GM19397 (cell line): ENCODE measurements at regions not wholly inside any gene's neighbourhood (a gene's known extent, or its start where the extent isn't known, plus 50 kb on each side); places are given as distances from the start of the nearest gene placed in this dataset.
A peak's percentile ranks its signal among the peaks of the same experiment; 100 is the strongest.
"Not testable (repeated sequence)": the region's sequence is repeated elsewhere in the genome, so short reads cannot be mapped to it uniquely, and the experiment has no call there.

Source experiments
- ATAC-seq: cut with Tn5 transposase; IDR thresholded peaks from one replicate; pipeline ENCODE4 v1.9.1; 2021; ENCODE audit warnings: mild to moderate bottlenecking, moderate library complexity; ENCODE audit not compliant: unreplicated experiment

DNA sequence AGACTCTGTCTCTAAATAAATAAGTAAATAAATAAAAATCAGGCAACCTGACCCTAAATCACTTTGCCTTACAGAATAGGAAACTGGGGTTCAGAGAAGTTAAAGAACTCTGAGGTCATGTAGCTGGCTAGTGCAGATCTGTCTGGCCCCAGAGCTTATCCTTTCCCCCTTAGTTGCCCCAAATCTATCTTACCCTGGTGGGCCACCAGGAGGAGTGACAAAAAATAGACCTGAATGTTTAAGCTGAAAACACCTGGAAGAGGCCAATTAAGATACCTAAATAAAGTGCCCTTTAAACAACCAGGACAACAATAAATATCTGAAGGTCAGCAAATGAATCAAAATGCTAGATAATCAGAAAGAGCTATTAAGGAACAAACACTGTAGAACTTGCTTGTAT, 59.7 kb downstream of the TEX35 start:
- ATAC-seq, result no peak

DNA sequence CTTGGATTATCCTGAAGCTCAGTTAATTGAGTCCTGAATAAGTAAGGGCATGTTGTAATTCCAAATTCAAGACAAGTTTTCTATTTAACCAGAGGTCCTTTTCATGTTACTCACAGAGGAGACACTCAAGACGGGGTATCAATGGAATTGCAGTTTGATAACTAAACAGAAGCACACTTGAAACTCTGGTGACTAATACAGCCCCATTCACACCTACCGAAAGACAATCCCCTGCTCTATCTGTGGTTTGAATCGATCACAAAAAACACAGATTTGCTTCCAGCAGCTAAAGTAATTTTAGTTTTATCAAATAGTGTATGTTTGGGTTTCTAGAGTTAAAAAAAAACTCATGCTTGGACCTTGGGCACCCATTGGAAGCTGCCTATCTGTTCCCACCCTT, 60.4 kb downstream of the TEX35 start:
- no peak for ATAC-seq

DNA sequence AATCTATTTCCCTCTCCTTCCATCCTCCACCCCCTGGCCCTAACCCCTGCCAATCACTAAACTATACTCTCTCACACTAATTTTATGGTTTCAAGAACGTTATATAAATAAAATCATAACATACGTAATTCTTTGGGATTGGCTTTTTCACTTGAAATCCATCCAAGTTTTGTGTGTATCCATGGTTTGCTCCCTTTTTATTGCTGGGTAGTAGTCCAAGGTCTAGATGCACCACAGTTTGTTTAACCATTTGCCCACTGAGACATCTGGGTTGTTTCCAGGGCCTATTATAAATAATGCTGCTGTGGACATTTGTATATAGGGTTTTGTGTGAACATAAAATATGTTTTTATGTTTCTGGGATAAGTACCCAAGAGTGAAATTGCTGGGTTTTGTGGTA, 61.4 kb downstream of the TEX35 start:
- no peak for ATAC-seq

DNA sequence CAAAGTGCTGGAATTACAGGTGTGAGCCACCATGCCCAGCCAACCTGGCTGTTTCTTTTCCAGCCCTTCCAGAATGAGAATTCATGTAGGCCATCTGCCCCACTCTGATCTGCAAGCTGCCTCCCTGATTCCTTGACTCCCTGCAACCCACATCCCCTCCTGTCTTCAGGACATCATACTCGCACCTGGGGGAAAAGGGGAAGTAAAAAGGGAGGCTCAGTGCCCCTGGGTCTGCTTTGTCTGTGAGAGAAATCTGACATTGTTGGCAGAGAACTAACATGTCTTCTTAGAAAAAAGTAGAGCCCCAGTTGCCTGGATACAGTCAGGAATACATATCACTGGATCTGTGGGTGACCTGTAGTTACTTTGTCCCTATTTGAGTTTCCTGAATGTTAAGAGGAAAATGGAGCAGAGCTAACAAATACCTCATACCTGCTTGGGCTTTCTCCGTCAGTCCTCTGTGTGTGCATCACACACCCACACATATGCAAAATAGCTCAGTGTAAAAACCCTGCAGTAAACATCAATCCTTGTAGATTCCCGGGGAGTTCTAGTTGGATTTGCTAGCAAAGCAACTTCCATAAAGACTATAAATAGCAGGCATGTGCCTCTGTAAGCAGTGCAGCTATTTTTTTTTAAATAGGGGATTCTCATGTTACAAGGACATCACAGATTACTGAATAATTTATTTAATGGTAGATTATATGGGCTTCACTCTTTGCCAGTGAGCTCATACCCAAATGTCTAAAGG, 62.9 kb downstream of the TEX35 start:
- ATAC-seq, result no peak

DNA sequence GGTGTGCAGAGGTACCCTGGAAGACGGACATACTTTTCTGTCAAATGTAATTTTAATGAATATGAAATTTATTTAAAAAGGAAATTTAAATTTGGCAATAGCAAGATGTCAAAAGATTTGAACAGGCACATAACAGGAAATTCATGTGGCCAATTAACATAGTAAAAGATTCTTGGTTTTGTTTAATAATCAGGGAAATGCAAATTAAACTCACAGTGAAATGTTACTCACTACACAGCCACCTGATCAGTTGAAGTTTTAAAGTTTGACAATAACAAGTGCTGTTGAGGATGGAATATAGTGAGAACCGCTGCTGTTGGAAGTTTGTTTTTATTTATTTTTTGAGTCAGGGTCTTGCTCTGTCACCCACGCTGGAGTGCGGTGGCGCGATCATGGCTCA, 63.9 kb downstream of the TEX35 start:
- ATAC-seq, result no peak

DNA sequence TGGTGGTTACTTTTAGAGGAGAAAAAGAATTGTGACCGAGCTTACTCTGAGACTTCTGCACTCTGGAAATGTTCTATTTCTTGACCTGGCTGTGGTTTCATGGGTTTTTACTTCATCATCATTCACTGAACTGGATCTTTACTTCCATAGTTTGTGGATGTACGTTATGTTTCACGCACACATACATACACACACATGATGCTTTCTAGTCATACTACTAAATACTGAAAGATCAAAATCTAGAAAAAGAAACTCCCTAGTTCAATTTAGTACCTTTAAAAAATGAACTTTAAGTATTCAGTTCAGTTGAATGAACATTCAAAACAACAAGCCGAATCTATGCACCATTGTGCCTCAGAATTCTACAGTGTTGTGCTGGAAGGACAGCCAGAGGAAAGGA, 65.0 kb downstream of the TEX35 start:
- no peak for ATAC-seq

DNA sequence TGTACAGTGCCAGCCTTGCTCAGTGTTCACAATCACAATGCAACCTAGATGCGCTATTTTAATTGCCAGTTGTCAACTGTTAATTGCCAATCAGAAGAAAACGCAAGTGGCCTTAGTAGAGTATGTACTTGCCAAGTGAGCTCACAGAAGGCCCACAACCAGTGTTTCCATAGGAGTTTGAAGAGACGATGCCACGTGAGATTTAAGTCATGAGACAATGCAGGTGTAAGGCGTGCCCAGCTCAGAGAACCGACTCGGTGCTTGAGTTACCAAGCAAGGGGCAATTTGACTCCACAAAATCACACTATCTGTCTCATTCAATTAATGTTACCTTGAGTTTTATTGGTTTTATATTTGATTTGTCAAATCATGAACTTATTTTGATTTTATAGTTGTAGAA, 65.6 kb downstream of the TEX35 start:
- ATAC-seq, result no peak

DNA sequence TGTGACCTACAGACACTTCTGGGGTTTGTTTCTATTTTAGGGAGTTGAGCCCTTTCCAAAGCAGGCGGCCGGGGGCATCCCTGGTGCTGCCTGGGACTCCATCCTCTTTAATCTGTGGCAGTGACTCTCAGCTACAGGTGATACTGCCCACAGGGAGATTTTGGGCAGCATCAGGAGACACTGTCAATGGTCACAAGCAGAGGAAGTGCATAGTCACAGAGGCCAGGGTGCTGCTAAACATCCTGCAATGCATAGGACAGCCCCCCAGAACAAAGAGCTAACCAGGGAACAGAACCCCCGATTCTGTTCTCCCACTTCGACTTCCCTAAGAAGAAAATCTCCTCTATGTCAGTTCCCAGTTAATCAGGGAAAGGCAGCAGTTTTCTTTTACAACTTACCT, 66.2 kb downstream of the TEX35 start:
- no peak for ATAC-seq

DNA sequence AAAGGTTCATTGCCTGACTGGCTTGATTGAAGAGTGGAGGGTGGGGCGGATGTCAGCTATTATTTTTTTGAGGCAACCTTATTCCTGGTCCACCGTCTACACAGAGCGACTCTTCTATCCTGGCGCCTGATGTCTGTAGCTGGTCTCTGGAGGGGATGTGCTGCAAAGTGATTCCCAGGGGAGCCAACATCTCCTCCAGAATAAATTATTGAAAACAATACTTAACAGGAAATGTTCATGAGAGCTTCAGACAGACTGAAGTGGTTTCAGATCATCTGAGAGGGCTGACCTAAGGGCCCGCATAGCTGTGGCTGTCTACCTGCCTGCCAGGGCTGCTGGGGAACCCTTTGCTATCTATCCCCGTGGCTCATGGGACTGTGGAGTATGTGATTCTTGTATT, 66.7 kb downstream of the TEX35 start:
- ATAC-seq, result peak; percentile 46

DNA sequence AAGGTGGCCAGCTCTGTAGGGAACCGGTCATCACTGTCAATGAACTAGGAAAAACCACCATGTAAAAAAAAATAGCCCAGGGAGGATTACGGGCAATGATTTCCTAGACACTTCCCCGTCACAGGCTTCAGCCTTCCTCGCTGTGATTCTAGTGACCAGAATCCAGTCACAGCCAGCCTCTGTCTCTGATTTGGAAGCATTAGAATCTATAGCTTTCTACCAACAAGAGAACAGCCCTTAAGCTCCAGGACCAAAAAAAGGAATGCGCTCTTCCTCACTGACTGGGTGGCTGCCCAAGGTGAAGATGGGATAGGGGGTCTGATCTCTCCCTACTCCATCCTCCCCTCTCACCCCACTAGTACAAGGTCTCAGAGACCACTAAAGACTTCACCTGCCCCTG, 67.2 kb downstream of the TEX35 start:
- no peak for ATAC-seq

DNA sequence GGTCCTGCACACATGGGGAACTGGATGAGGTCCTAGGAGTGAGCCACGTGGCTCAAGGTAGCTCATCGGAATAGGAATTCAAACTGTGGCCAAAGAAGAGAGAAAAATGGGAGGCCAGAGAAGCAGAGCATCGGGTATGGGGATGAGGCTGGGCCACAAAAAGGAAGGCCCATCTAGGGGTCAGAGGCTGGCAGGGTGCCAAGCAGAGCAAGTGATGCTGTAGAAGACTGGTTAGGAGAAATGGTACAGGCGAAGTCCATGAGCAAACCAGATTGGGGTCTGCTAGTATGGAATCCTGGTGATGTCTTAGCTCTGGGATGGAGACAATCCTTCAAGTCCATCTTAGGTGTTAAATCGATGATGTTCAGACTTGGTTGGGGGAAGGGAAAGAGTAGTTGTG, 68.0 kb downstream of the TEX35 start:
- ATAC-seq, result peak; percentile 1

DNA sequence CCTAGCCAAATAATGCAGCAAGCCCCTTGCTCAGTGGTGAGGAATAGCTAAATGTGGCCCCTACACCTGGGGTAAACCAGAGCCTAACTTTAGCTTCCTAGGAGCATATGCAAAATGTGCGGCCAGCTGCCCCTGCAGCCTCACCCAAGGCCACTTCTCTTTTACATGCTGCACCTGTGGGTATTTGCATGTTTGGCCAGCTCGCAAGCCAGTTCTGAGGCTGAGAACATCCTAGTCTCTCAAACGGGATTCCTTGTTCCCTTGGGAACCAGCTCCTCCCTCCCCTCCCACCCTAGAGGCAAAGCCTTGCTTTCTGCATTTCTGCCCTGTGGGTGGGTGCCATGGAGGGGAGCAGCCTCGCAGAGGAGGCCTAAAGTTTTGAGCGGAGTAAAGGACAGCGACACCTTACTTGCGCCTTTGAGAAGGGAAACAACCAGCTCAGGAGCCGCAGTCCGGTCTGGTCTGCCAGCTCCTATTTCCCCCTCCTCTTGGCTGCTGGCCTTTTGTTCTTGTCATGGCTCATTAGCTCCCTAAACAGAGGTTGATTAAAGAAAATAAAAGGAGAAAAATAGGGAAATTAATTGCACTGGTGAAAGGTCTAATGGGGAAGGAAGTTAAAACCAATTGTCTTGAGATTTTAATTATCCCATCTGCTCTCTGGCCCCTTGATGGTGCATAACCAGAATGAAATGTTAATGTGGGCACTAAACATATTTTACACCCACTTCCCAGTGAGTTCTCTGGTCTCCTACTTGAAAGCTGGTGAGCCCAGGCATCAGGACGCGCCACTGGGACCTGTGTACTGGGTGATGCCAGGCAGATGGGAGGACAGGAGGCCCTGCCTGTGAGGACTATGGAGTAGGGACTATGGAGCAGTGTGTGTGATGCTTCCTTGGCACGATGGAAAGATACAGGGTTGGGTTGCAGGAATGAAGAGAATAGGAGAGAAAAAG, 68.7 kb downstream of the TEX35 start:
- ATAC-seq, result peak; percentile 86

DNA sequence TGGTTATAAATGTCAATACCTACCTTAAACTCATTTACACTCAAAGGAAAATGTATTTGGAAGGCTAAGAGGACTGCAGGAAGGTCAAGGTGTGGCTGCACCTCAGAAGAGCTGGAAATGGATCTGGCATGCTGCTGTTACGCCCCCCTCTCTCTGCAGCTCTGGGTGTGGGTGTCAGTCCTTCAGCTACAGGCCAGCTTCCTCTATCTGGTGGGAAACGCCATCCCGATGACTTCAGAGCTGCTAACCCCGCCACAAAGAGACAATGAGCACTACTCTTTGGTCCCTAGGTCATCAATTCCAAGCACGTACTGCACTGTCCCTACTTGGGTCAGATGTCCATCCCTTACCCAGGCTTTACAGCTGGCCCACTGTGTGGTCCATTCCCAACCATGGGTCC, 74.2 kb downstream of the TEX35 start:
- no peak for ATAC-seq

DNA sequence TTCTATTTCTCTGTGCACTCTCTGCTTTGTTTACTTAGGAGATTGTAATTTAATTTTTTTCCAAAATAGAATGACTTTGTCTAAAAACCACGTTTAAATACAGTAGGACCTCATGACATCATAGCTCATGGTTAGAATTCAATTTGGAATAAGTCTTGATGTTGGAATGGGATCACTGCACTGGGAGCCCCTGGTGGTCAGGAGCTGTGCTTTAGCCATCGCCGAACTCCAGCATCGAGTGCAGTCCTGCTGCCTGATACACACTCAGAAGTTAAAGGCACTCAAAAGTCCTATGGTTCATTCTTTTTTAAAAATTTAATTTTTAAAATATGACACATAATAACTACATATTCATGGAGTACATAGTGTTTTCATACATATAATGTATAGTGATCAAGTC, 75.1 kb downstream of the TEX35 start:
- no peak for ATAC-seq

DNA sequence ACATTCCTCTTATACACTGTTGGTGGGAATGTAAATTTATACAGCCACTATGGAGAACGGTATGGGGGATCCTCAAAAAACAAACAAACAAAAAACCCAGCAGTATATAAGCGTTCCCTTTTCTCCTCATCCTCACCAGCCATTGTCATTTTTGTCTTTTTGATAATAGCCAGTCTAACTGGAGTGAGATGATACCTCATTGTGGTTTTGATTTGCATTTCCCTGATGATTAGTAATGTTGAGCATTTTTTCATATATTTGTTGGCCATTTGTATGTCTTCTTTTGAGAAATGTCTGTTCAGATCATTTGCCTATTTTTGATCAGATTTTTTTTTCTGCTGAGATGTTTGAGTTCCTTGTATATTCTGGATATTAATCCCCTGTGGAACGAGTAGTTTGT, 76.1 kb downstream of the TEX35 start:
- not testable (repeated sequence) for ATAC-seq

DNA sequence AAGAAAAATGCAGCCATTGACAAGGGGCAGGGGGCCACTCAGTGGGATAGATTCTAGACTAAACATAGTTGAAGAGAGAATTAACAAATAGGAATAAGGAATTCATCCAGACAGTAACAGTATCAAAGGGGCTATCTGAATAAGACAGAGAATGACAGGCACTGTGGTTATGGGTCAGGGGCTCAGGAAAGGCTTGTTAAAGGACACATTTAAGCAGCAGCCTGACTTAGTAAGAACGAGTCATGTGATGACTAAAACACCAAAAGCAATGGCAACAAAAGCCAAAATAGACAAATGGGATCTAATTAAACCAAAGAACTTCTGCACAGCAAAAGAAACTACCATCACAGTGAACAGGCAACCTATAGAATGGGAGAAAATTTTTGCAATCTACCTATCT, 78.9 kb downstream of the TEX35 start:
- not testable (repeated sequence) for ATAC-seq

DNA sequence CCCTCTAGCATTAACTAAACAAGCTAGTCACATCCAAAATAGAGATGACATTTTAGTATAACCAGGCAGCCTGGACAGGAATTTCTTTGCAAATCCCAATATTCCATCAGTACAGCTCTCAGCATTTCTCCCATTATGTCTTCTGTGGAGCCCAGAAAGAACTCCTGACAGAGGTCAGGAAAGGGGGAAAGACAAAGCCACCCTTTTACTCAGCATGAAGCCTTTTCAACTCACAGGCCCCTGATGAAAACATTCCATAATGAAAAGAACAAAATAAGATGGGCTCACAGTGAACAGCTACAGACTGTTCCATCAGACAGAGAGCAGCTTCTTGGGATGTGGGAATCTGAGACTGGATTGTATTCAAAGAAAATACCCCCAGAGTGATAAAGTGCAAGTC, 80.6 kb downstream of the TEX35 start:
- no peak for ATAC-seq

DNA sequence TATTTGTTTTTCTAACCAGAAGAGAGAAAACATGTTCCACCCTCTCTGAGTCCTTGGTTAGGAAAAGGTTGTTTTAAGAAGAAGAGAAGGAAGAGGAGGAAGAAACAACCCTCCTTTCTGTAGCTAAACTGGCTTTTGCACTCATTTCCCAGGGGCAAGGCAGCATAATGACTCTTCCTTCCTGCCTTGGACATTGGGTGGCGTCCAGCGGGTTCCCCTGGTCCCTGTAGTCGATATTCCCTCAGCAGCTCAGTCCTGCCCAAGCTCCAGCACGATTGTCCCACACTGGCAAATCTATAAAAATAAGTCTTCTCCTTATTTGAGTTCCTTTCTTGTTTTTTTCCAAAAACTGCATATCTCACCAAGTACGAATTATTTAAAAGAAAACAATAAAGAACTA, 81.2 kb downstream of the TEX35 start:
- no peak for ATAC-seq

DNA sequence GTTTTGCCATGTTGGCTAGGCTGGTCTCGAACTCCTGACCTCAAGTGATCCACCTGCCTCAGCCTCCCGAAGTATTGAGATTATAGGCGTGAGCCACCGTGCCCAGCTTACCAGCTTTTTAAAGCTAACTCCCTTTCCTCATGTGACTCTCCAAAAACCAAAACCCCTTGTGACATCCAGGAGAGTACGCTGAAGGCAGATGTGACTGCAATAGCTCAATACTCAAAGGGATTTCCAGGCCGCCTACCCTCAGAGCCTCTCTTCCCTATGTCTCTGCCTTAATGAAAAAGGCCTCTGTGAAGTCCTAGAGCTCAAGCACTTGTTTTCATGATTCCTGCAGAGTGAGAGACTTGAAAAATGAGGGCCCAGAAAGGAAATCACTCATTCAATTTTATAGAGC, 82.6 kb downstream of the TEX35 start:
- ATAC-seq, result no peak

DNA sequence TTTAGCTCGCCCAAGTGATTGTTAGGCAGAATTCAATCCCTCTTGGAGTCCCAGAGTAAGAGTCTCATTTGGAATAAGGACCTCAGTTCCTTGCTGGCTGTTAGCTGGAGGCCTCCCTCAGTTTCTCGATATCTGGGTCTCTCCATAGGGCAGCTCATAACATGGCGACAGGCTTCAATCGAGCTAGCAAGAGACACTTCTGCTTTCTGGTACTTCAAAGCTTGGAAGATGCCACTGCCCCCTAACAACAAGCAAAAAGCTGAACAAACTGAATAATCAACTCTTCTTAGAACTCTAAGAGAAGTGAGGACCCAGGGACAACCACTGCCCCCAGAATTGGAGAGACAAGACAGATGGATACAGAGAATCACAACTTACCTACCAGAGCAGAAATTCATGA, 86.2 kb downstream of the TEX35 start:
- ATAC-seq, result no peak

DNA sequence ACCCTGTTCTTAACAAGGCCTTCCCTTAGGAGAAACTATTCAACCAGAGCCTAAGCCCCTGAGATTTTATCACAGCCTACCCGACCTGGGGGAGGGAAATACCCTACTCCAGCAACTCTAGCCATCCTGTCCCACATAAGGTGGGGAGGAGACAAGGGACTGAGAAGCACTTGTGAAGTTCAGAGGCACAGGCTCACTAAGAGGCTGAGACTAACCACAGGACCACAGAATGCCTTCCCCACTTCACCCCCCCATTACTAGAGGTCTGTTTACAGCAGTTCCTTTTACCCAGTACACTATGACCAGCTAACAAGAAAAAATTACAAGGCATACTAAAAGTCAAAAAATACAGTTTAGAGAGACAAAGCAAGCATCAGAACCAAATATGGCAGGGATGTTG, 86.8 kb downstream of the TEX35 start:
- ATAC-seq, result peak; percentile 72

DNA sequence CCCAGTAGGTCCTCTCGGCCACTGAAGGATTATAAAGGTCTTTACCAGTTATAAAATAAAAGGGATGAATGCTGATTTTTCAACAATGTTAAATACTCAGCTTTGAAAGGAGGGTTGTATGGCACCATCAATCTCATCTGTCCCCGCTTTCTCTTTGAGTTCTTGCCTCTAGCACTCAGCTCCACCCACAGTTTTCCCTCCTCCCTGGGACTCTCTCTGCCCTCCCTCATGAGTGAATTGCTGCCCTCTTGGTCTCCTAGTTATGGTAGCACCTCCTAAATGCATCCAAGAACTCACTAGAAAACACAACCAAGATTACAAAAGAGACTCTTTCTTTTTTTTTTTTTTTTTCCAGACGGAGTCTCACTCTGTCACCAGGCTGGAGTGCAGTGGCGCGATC, 91.0 kb downstream of the TEX35 start:
- no peak for ATAC-seq
